IMR-90 (cell line): ENCODE measurements at regions not wholly inside any gene's neighbourhood (a gene's known extent, or its start where the extent isn't known, plus 50 kb on each side); places are given as distances from the start of the nearest gene placed in this dataset.

Experiments
- ATAC-seq: fragments of 200-7000 bp; cut with Tn5 transposase; 2 replicates; pipeline ENCODE4 v1.9.1; 2020; ENCODE audit warnings: low read depth, mild to moderate bottlenecking, moderate library complexity
- BruUV-seq: library from RNA; stranded (reverse); fragments of 400-500 nt; replicated peaks from 2 replicates; lab custom pipeline; 2021; lab: Mats Ljungman, UMichigan
- CTCF ChIA-PET: fragments of 300-600 bp; formaldehyde crosslinking; extraction: SDS; loops from one replicate; lab custom pipeline; 2021; ENCODE audit warnings: antibody characterized with exemption; lab: Yijun Ruan, JAX
- POLR2A ChIA-PET: fragments of 300-600 bp; sonication (Branson Sonifier 250); formaldehyde crosslinking; loops from one replicate; lab custom pipeline; 2022; ENCODE audit warnings: antibody characterized with exemption; ENCODE audit not compliant: unreplicated experiment; lab: Charles Lee
- DNase-seq: peaks from one replicate; pipeline ENCODE4 v3.0.0; 2013
- H2AFZ ChIP-seq: replicated peaks from 2 replicates; pipeline ENCODE3; 2013; ENCODE audit warnings: low read length, mild to moderate bottlenecking; ENCODE audit not compliant: poor library complexity
- H2AK5ac ChIP-seq: 2 replicates; pipeline ENCODE4 v1.6.1; 2013; ENCODE audit warnings: low read depth, low read length, inconsistent platforms
- H2AK9ac ChIP-seq: replicated peaks from 2 replicates; pipeline ENCODE3; 2013; ENCODE audit warnings: mild to moderate bottlenecking, low read depth, low read length, moderate library complexity; ENCODE audit not compliant: poor library complexity
- H2BK120ac ChIP-seq: 2 replicates; pipeline ENCODE4 v1.6.1; 2013; ENCODE audit warnings: low read depth, low read length, inconsistent platforms
- H2BK15ac ChIP-seq: 3 replicates; pipeline ENCODE4 v1.6.1; 2013; ENCODE audit warnings: low read depth, low read length, inconsistent platforms
- H2BK20ac ChIP-seq: 2 replicates; pipeline ENCODE4 v1.6.1; 2013; ENCODE audit warnings: low read depth, mild to moderate bottlenecking, inconsistent platforms, low read length, moderate library complexity
- H2BK5ac ChIP-seq: 2 replicates; pipeline ENCODE4 v1.6.1; 2013; ENCODE audit warnings: mild to moderate bottlenecking, low read depth, low read length, inconsistent platforms; ENCODE audit not compliant: poor library complexity, severe bottlenecking
- H3K14ac ChIP-seq: replicated peaks from 2 replicates; pipeline ENCODE4 v1.6.1; 2013; ENCODE audit warnings: low read depth, low read length, inconsistent platforms
- H3K18ac ChIP-seq: 2 replicates; pipeline ENCODE4 v1.6.1; 2013; ENCODE audit warnings: low read depth, low read length, control low read depth
- H3K23ac ChIP-seq: 2 replicates; pipeline ENCODE4 v1.6.1; 2013; ENCODE audit warnings: low read depth, low read length, inconsistent platforms
- H3K27ac ChIP-seq: 2 replicates; pipeline ENCODE4 v1.5.1; 2013; ENCODE audit warnings: mild to moderate bottlenecking, control low read depth, low read length; ENCODE audit not compliant: insufficient read depth
- H3K27me3 ChIP-seq: 2 replicates; pipeline ENCODE4 v1.6.1; 2013; ENCODE audit warnings: low read length; ENCODE audit not compliant: control insufficient read depth, insufficient read depth
- H3K36me3 ChIP-seq: 2 replicates; pipeline ENCODE4 v1.6.1; 2013; ENCODE audit warnings: low read length, mixed read lengths; ENCODE audit not compliant: control insufficient read depth, insufficient read depth
- H3K4ac ChIP-seq: 2 replicates; pipeline ENCODE4 v1.6.1; 2013; ENCODE audit warnings: low read depth, low read length, inconsistent platforms
- H3K4me1 ChIP-seq: 2 replicates; pipeline ENCODE4 v1.6.1; 2013; ENCODE audit warnings: low read length, mixed read lengths; ENCODE audit not compliant: control insufficient read depth, insufficient read depth
- H3K4me2 ChIP-seq: 2 replicates; pipeline ENCODE4 v1.6.1; 2013; ENCODE audit warnings: low read depth, mild to moderate bottlenecking, control low read depth, low read length, moderate library complexity
- H3K4me3 ChIP-seq: 2 replicates; pipeline ENCODE4 v1.5.1; 2013; ENCODE audit warnings: low read depth, mild to moderate bottlenecking, control low read depth, low read length, moderate library complexity; ENCODE audit not compliant: insufficient read depth
- H3K56ac ChIP-seq: 2 replicates; pipeline ENCODE4 v1.6.1; 2013; ENCODE audit warnings: low read length, inconsistent platforms; ENCODE audit not compliant: insufficient read depth; ENCODE audit errors: extremely low read depth
- H3K79me1 ChIP-seq, 2 experiments: 2 replicates each; pipeline ENCODE4 v1.6.1; 2013; ENCODE audit warnings: low read length in 2 of 2, inconsistent platforms in 1 of 2, low read depth in 1 of 2
- H3K9ac ChIP-seq: 2 replicates; pipeline ENCODE4 v1.6.1; 2013; ENCODE audit warnings: low read depth, low read length, control low read depth
- H3K9me1 ChIP-seq: 2 replicates; pipeline ENCODE4 v1.6.1; 2013; ENCODE audit warnings: low read length, inconsistent platforms; ENCODE audit not compliant: insufficient read depth
- H3K9me3 ChIP-seq: 2 replicates; pipeline ENCODE4 v1.6.1; 2013; ENCODE audit warnings: low read length; ENCODE audit not compliant: control insufficient read depth, insufficient read depth
- H4K20me1 ChIP-seq: 2 replicates; pipeline ENCODE4 v1.6.1; 2013; ENCODE audit warnings: low read length, inconsistent platforms; ENCODE audit not compliant: insufficient read depth
- H4K5ac ChIP-seq: 2 replicates; pipeline ENCODE4 v1.6.1; 2013; ENCODE audit warnings: mild to moderate bottlenecking, low read depth, low read length, control low read depth
- H4K8ac ChIP-seq, 2 experiments: 2 replicates each; pipeline ENCODE4 v1.6.1; 2013; ENCODE audit warnings: low read depth in 2 of 2, low read length in 2 of 2, control low read depth in 1 of 2, inconsistent platforms in 1 of 2
- H4K91ac ChIP-seq: 2 replicates; pipeline ENCODE4 v1.6.1; 2013; ENCODE audit warnings: low read depth, low read length, inconsistent platforms; ENCODE audit not compliant: insufficient read depth
- BHLHE40 ChIP-seq: fragments of 150-350 bp; IDR thresholded peaks from 2 replicates; pipeline ENCODE4 v1.6.1; 2016; ENCODE audit warnings: mild to moderate bottlenecking, low read depth, low read length
- CEBPB ChIP-seq: IDR thresholded peaks from 2 replicates; pipeline ENCODE4 v1.6.1; 2012; ENCODE audit warnings: low read depth, low read length, improper control_type of control experiment
- CTCF ChIP-seq: conservative IDR thresholded peaks from 2 replicates; pipeline ENCODE4 v1.5.1; 2012; ENCODE audit warnings: mild to moderate bottlenecking, low read depth, low read length, improper control_type of control experiment
- FOS ChIP-seq: fragments of 150-350 bp; IDR thresholded peaks from 2 replicates; pipeline ENCODE4 v1.6.1; 2016; ENCODE audit warnings: low read depth, low read length
- MAFK ChIP-seq: IDR thresholded peaks from 2 replicates; pipeline ENCODE4 v1.6.1; 2012; ENCODE audit warnings: low read depth, low read length, improper control_type of control experiment
- MAZ ChIP-seq: IDR thresholded peaks from 2 replicates; pipeline ENCODE4 v1.6.1; 2012; ENCODE audit warnings: low read depth, mild to moderate bottlenecking, low read length, improper control_type of control experiment, moderate library complexity, borderline replicate concordance
- POLR2A ChIP-seq: IDR thresholded peaks from 2 replicates; pipeline ENCODE4 v1.6.1; 2012; ENCODE audit warnings: mild to moderate bottlenecking, low read depth, low read length
- RAD21 ChIP-seq: IDR thresholded peaks from 2 replicates; pipeline ENCODE4 v1.6.1; 2012; ENCODE audit warnings: low read length, improper control_type of control experiment
- RCOR1 ChIP-seq: IDR thresholded peaks from 2 replicates; pipeline ENCODE4 v1.6.1; 2012; ENCODE audit warnings: mild to moderate bottlenecking, low read length, improper control_type of control experiment; ENCODE audit not compliant: insufficient replicate concordance
- RFX5 ChIP-seq: IDR thresholded peaks from 2 replicates; pipeline ENCODE4 v1.8.0; 2012; ENCODE audit warnings: low read depth, mild to moderate bottlenecking, low read length, moderate library complexity
- SMC3 ChIP-seq: fragments of 150-350 bp; IDR thresholded peaks from 2 replicates; pipeline ENCODE4 v1.6.1; 2016; ENCODE audit warnings: low read depth, mild to moderate bottlenecking, antibody characterized with exemption, low read length, moderate library complexity
- USF2 ChIP-seq: fragments of 150-350 bp; IDR thresholded peaks from 2 replicates; pipeline ENCODE4 v1.6.1; 2017; ENCODE audit warnings: mild to moderate bottlenecking, antibody characterized with exemption, low read length, low read depth
- WGBS, 2 experiments: methylation state at CpG; one replicate each; pipeline versions ENCODE4 v1.1.5 to v1.1.7; 2013; ENCODE audit warnings: missing lambda C conversion rate in 2 of 2; ENCODE audit not compliant: insufficient read length in 1 of 2; ENCODE audit errors: extremely low coverage in 2 of 2; 5-methylcytosine and 5-hydroxymethylcytosine counted together
- dilution Hi-C: fragments of 300-500 bp; cut with HindIII; formaldehyde crosslinking; loops from one replicate; pipeline ENCODE4 v1.14.3; 2018; ENCODE audit warnings: low sequenced_read_pairs; ENCODE audit not compliant: unreplicated experiment
- in situ Hi-C: fragments of 300-500 bp; cut with MboI; formaldehyde crosslinking; loops from 3 replicates; pipeline ENCODE4 v1.14.3; 2019; ENCODE audit warnings: low sequenced_read_pairs, inconsistent platforms, mixed read lengths
- intact Hi-C: fragments of 100-400 bp; cut with micrococcal nuclease; formaldehyde crosslinking; loops from 2 replicates; pipeline ENCODE4 v1.10.0; 2022
- TF ChIP-seq, protein P1 (sequence below): fragments of 150-350 bp; IDR thresholded peaks from 2 replicates; pipeline ENCODE4 v1.6.1; 2016; ENCODE audit warnings: low read depth, mild to moderate bottlenecking, low read length, moderate library complexity, borderline replicate concordance

DNA sequence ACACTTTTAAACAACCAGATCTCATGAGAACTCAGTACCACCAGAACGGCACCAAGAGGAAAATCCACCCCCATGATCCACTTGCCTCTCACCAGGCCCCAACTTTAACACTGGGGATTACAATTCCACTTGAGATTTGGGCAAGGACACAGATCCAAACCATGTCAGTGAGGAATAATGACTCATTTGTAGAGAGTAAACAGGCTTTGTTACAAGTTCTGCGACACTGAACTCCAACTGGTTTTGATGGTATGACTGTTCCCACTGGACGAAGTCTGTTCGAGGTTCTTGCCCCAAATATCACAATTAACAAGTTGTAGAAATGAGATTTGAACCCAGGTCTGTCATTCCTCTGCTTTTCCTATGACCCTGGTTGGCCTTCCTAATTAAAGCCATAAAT lies 718.1 kb upstream of the ID2 start:
- no peaks in the 10 kb centered on the region for H3K4me1 ChIP-seq
- H3K36me3 ChIP-seq: no peaks in the 10 kb centered on the region
- no peak overlapping the region for H3K56ac ChIP-seq
- no peaks in the 10 kb centered on the region; the same call in 1 of the 2 replicates for H3K9me1 ChIP-seq
- H3K4me3 ChIP-seq: no peak overlapping the region
- peaks cover 9% of the 10 kb centered on the region; the same call in 1 of the 2 replicates for H3K27me3 ChIP-seq
- H2BK15ac ChIP-seq: no peak overlapping the region
- no peaks in the 10 kb centered on the region for H4K20me1 ChIP-seq
- H4K5ac ChIP-seq: no peak overlapping the region
- H2BK120ac ChIP-seq: no peak overlapping the region
- no peak overlapping the region for H4K91ac ChIP-seq
- POLR2A ChIA-PET: no interaction called here
- no peak overlapping the region for H3K18ac ChIP-seq
- no peak overlapping the region for H3K14ac ChIP-seq
- DNase-seq (no peak), ATAC-seq (no peak)
- BruUV-seq: no TSS peak
- no peaks in the 10 kb centered on the region for H3K79me1 ChIP-seq
- no peak overlapping the region for H4K8ac ChIP-seq
- no peak overlapping the region for H3K9ac ChIP-seq
- CTCF ChIA-PET: no interaction called here
- H3K27ac ChIP-seq: no peak overlapping the region
- dilution Hi-C loops (no loop called here), in situ Hi-C loops (no loop called here), intact Hi-C loops (no loop called here)
- no peak overlapping the region for H3K4me2 ChIP-seq
- H3K4ac ChIP-seq: no peak overlapping the region
- no peak overlapping the region for H2AK5ac ChIP-seq
- no peak overlapping the region for H3K23ac ChIP-seq
- no peaks in the 10 kb centered on the region for H3K9me3 ChIP-seq
- no CpG with 5 or more reads among the region's 4 CpGs for WGBS, 2 experiments
- no peak overlapping the region for H2AFZ ChIP-seq
- H2AK9ac ChIP-seq: no peak overlapping the region
- TF ChIP-seq, protein P1, sequence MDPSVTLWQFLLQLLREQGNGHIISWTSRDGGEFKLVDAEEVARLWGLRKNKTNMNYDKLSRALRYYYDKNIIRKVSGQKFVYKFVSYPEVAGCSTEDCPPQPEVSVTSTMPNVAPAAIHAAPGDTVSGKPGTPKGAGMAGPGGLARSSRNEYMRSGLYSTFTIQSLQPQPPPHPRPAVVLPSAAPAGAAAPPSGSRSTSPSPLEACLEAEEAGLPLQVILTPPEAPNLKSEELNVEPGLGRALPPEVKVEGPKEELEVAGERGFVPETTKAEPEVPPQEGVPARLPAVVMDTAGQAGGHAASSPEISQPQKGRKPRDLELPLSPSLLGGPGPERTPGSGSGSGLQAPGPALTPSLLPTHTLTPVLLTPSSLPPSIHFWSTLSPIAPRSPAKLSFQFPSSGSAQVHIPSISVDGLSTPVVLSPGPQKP: no peak
- TF ChIP-seq POLR2A (no peak), FOS (no peak), CEBPB (no peak), CTCF (no peak), SMC3 (no peak), RAD21 (no peak), RFX5 (no peak), RCOR1 (no peak), USF2 (no peak), MAZ (no peak), MAFK (no peak), BHLHE40 (no peak)
- H2BK20ac ChIP-seq: no peak overlapping the region
- no peak overlapping the region for H2BK5ac ChIP-seq
